ENCODE measurements at regions not wholly inside any gene's neighbourhood (a gene's known extent, or its start where the extent isn't known, plus 50 kb on each side); places are given as distances from the start of the nearest gene placed in this dataset.

DNA sequence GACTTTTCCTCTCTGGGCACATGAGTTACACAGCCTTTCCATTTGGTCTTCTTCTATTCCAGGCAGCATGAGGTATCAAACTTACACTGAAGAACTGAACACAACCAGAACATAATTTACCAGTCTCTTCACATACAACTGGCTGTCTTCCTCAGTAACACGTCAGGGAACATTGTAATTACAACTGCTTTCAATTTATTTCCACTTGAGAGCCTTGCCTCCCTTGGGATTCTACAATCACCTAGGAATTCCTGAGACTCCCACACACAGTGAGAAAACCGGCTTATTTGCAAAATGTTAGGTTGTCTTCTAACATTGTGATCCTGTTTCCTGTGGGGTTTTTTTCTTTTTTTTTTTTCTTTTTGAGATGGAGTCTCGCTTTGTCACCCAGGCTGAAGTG, 149.9 kb downstream of the TMX3 start:
- H3K9ac ChIP-seq (ENCODE audit: low read depth, low read length) = no peak overlapping the region
- no peaks in the 10 kb centered on the region for H3K27me3 ChIP-seq (ENCODE audit: control insufficient read depth, insufficient read depth, low read length)
- no peak overlapping the region for H3K4me3 ChIP-seq (ENCODE audit: low read depth, low read length)
- H3K36me3 ChIP-seq (ENCODE audit: control insufficient read depth, insufficient read depth, low read length) = no peaks in the 10 kb centered on the region
- H3K9me3 ChIP-seq (ENCODE audit: control insufficient read depth, insufficient read depth, low read length) = no peaks in the 10 kb centered on the region
- H3K4me1 ChIP-seq (ENCODE audit: control insufficient read depth, insufficient read depth, low read length) = peaks cover 10% of the 10 kb centered on the region

DNA sequence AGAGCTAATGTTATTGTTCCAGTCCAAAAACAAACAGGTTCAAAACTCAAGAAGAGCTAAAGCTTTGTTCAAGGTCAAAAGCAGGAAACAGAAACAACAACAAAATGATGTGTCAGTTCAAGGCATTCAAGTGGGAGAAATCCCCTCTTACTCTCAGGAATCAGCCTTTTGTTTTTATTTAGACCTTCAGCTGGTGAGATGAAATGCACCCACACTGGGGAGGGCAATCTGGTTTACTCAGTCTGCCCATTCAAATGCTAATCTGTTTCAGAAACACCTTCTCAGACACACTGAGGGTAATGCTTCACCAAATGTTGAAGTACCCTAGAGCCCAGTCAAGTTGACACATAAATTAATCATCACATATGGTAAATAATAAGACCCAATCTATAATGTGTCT, 150.6 kb downstream of the TMX3 start:
- no peaks in the 10 kb centered on the region for H3K36me3 ChIP-seq (ENCODE audit: control insufficient read depth, insufficient read depth, low read length)
- H3K9me3 ChIP-seq (ENCODE audit: control insufficient read depth, insufficient read depth, low read length) = no peaks in the 10 kb centered on the region
- H3K27me3 ChIP-seq (ENCODE audit: control insufficient read depth, insufficient read depth, low read length) = no peaks in the 10 kb centered on the region
- no peak overlapping the region for H3K9ac ChIP-seq (ENCODE audit: low read depth, low read length)
- no peak overlapping the region for H3K4me3 ChIP-seq (ENCODE audit: low read depth, low read length)
- H3K4me1 ChIP-seq (ENCODE audit: control insufficient read depth, insufficient read depth, low read length) = peaks cover 10% of the 10 kb centered on the region

DNA sequence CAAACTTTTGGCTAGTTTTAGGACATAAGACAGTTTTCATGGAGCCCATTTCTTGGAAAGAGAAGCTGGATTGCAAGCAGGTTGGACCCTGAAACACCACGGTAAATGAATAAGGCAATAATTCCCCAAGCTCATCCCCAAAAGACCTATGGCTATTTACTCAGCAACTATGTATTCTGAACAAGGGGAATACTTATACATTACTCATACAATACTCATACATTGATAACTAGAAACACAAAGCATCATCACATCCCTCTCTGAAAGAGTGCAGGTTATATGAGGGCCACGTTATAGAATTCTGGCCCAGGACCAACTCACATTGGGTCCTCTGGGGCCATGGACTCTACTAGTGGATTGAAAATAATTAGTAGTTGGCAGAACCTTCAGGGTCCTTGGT, 154.8 kb downstream of the TMX3 start:
- Histone ChIP-seq H3K4me3 (ENCODE audit: low read depth, low read length) (no peak overlapping the region), H3K36me3 (ENCODE audit: control insufficient read depth, insufficient read depth, low read length) (no peaks in the 10 kb centered on the region), H3K4me1 (ENCODE audit: control insufficient read depth, insufficient read depth, low read length) (peaks cover 10% of the 10 kb centered on the region), H3K9me3 (ENCODE audit: control insufficient read depth, insufficient read depth, low read length) (no peaks in the 10 kb centered on the region), H3K27me3 (ENCODE audit: control insufficient read depth, insufficient read depth, low read length) (no peaks in the 10 kb centered on the region), H3K9ac (ENCODE audit: low read depth, low read length) (no peak overlapping the region)

DNA sequence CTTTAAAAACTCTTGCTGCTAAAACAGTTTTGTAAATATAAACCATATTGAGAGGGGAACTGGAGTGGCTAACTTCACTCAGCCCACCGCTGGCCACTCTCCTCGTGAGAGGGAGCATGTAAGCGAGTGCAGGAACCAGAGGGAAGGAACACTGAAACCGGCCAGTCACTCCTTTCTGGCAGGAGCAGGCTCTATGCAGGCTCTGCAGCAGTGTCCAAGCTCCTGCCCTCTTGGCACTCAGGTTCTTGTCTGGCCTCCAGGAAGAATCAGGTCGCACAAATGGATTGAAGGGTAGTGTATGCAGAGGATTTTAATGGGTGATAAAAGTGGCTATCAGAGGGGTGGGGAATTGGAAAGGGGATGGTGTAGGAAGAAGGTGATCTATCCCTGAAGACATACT, 157.7 kb downstream of the TMX3 start:
- no peaks in the 10 kb centered on the region for H3K36me3 ChIP-seq (ENCODE audit: control insufficient read depth, insufficient read depth, low read length)
- no peak overlapping the region for H3K9ac ChIP-seq (ENCODE audit: low read depth, low read length)
- peaks cover 3% of the 10 kb centered on the region for H3K4me1 ChIP-seq (ENCODE audit: control insufficient read depth, insufficient read depth, low read length)
- no peak overlapping the region for H3K4me3 ChIP-seq (ENCODE audit: low read depth, low read length)
- H3K9me3 ChIP-seq (ENCODE audit: control insufficient read depth, insufficient read depth, low read length) = no peaks in the 10 kb centered on the region
- H3K27me3 ChIP-seq (ENCODE audit: control insufficient read depth, insufficient read depth, low read length) = no peaks in the 10 kb centered on the region

DNA sequence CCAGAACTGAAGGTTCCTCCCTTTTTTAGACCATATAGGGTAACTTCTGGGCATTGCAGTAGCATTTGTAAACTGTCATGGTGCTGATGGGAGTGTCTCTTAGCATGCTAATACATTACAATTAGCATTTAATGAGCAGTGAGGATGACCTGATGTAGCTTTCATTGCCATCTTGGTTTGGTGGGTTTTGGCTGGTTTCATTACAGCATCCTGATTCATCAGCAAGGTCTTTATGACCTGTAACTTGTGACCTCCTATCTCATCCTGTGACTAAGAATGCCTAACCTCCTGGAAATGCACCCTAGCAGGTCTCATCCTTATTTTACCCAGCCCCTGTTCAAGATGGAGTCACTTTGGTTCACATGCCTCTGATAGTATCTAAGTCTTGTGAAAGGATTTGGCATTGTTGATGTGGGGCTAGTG, 159.0 kb downstream of the TMX3 start:
- H3K4me1 ChIP-seq (ENCODE audit: control insufficient read depth, insufficient read depth, low read length) = no peaks in the 10 kb centered on the region
- H3K9ac ChIP-seq (ENCODE audit: low read depth, low read length) = no peak overlapping the region
- H3K36me3 ChIP-seq (ENCODE audit: control insufficient read depth, insufficient read depth, low read length) = no peaks in the 10 kb centered on the region
- H3K4me3 ChIP-seq (ENCODE audit: low read depth, low read length) = no peak overlapping the region
- no peaks in the 10 kb centered on the region for H3K27me3 ChIP-seq (ENCODE audit: control insufficient read depth, insufficient read depth, low read length)
- H3K9me3 ChIP-seq (ENCODE audit: control insufficient read depth, insufficient read depth, low read length) = no peaks in the 10 kb centered on the region

DNA sequence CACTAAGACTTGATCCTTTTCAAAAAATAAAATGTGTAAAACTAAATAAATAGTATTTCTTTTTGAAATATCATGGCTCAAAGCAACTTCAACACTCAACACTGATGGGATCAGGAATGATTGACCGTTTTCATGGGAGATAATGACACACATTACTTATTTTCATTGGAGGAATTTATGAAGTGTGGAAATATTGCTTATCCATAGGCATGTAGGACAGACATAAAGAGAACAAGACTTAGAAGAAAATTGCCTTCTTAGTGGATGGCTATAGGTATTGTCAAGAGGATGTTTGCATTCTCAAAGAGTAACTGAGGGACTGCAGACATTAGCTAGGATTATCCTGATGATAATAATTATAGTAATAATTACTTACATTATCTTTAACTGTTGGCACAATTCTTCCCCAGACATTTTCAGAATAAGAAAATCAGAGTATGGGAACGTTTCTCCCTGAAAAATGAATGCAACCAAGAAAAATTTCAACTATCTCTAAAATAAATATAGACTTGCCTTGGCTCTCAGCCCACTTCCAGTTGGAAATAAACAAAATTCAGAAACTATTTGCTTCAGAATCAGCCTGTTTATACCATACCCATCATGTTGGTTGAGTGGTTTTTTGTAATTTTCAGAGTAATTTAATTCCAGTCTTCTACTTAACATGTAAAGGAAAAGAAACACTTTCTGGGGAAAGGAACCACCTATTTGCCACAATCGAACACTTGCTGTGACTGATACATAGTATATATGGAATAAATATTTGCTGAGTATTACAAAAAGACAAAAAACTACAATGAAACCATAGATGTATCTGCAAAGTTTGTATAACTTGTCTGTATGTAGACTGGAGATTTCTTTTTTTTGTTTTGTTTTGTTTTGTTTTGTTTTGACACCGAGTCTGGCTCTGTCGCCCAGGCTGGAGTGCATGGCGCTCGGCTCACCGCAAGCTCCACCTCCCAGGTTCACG, 165.7 kb downstream of the TMX3 start:
- Histone ChIP-seq H3K9me3 (ENCODE audit: control insufficient read depth, insufficient read depth, low read length) (no peaks in the 10 kb centered on the region), H3K4me1 (ENCODE audit: control insufficient read depth, insufficient read depth, low read length) (no peaks in the 10 kb centered on the region), H3K4me3 (ENCODE audit: low read depth, low read length) (no peak overlapping the region), H3K9ac (ENCODE audit: low read depth, low read length) (no peak overlapping the region), H3K27me3 (ENCODE audit: control insufficient read depth, insufficient read depth, low read length) (no peaks in the 10 kb centered on the region), H3K36me3 (ENCODE audit: control insufficient read depth, insufficient read depth, low read length) (no peaks in the 10 kb centered on the region)

DNA sequence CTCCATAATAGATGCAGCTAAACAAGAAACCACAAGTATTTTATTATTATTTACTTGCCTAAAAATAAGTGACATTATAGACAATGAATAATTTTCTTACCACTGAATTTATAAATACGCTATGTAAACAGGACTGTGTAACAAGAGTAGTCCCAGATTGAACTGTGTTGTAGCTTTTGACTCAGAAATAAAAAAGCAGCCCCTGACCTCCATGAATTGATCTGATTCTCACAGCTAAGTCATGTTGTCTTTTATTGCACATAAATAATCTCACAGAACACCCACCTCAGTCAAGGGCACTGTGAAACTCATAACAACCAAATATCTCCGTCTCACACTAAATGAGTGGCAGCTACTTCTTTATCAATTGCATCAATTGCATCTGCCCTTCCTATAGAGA, 171.6 kb downstream of the TMX3 start:
- Histone ChIP-seq H3K9ac (ENCODE audit: low read depth, low read length) (no peak overlapping the region), H3K4me1 (ENCODE audit: control insufficient read depth, insufficient read depth, low read length) (no peaks in the 10 kb centered on the region), H3K9me3 (ENCODE audit: control insufficient read depth, insufficient read depth, low read length) (no peaks in the 10 kb centered on the region), H3K36me3 (ENCODE audit: control insufficient read depth, insufficient read depth, low read length) (no peaks in the 10 kb centered on the region), H3K4me3 (ENCODE audit: low read depth, low read length) (no peak overlapping the region), H3K27me3 (ENCODE audit: control insufficient read depth, insufficient read depth, low read length) (no peaks in the 10 kb centered on the region)

DNA sequence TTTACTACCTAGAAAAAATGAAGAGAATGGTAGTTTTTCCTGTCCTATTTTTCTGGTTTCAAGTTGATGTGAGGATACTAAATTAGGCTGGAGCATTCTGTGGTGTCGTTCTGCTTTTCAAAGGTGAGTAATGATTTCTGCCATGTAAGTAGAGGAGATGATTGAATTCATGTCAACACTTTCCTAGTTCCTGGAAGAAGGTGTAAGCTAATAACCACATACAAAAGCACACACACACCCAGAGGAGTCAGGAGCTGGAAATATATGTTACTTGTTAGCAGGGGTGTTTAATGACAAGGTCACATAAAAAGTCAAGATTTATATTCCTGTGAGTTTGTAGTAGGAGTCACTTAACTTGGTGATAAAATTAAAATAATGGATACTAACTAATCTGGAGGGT, 172.1 kb downstream of the TMX3 start:
- no peaks in the 10 kb centered on the region for H3K4me1 ChIP-seq (ENCODE audit: control insufficient read depth, insufficient read depth, low read length)
- no peak overlapping the region for H3K9ac ChIP-seq (ENCODE audit: low read depth, low read length)
- no peaks in the 10 kb centered on the region for H3K27me3 ChIP-seq (ENCODE audit: control insufficient read depth, insufficient read depth, low read length)
- no peak overlapping the region for H3K4me3 ChIP-seq (ENCODE audit: low read depth, low read length)
- H3K9me3 ChIP-seq (ENCODE audit: control insufficient read depth, insufficient read depth, low read length) = no peaks in the 10 kb centered on the region
- no peaks in the 10 kb centered on the region for H3K36me3 ChIP-seq (ENCODE audit: control insufficient read depth, insufficient read depth, low read length)

DNA sequence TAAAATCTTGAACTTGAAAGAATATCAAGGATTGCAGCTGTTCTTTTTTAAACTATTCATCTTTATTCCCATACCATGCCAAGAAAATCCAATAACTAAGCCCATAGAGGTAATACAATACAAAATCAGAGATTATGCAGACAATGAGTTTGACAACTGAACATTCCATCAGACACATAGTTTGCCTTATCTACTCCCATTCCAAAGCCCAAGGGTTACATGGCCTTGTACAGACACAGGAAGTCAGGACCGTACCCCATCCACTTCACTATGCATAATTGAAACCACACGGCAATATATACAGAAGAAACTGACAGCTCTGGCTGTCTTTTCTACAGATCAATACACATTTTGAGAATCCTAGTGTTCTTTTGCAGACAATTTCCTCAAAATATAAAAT, 181.3 kb downstream of the TMX3 start:
- H3K9ac ChIP-seq (ENCODE audit: low read depth, low read length) = no peak overlapping the region
- no peaks in the 10 kb centered on the region for H3K36me3 ChIP-seq (ENCODE audit: control insufficient read depth, insufficient read depth, low read length)
- no peak overlapping the region for H3K4me3 ChIP-seq (ENCODE audit: low read depth, low read length)
- H3K9me3 ChIP-seq (ENCODE audit: control insufficient read depth, insufficient read depth, low read length) = no peaks in the 10 kb centered on the region
- H3K4me1 ChIP-seq (ENCODE audit: control insufficient read depth, insufficient read depth, low read length) = no peaks in the 10 kb centered on the region
- H3K27me3 ChIP-seq (ENCODE audit: control insufficient read depth, insufficient read depth, low read length) = no peaks in the 10 kb centered on the region

DNA sequence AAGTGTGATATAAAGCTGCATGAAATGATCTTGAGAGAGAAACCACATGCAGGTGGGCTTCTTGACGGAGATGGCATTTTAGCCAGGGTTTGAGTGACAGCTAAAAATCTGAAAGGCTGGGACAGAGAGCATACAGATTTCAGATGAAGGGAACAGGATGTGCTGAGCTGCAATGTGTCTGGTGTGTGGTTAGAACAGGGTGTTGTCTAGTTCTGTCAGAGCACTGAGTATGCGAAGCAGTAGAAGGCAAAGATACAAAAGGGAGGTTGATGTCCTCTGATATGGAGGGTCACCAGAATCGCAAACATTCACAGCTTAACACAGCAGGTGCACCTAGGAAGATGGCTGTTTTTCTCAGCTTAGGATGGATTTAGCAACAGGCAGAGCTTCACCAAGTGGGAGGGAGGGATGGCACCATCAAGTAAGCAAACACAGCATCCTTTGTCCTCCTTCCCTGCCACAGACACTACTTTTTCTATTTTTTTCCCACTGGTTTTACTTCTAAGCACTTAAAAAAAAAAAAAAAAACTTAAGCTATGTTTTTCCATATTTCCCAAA, 182.5 kb downstream of the TMX3 start:
- Histone ChIP-seq H3K27me3 (ENCODE audit: control insufficient read depth, insufficient read depth, low read length) (no peaks in the 10 kb centered on the region), H3K4me1 (ENCODE audit: control insufficient read depth, insufficient read depth, low read length) (no peaks in the 10 kb centered on the region), H3K4me3 (ENCODE audit: low read depth, low read length) (no peak overlapping the region), H3K36me3 (ENCODE audit: control insufficient read depth, insufficient read depth, low read length) (no peaks in the 10 kb centered on the region), H3K9ac (ENCODE audit: low read depth, low read length) (no peak overlapping the region), H3K9me3 (ENCODE audit: control insufficient read depth, insufficient read depth, low read length) (no peaks in the 10 kb centered on the region)

DNA sequence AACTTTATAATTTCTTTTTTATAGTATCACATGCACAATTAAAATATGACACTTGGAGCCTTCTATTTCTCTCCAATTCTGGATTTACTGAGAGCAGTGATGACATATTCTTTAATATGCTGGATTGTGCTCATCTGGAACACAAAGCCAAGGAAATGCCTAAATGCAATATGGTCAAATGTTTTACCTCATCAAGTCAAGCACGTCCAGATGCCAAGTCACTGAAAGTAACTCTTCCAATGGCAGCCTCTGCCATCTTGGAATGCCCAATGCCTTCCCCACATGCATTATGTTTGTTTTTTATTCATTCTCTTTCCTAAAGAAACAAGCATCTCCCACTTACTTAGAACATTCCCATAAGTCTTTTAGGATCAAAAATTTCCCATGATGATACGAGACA, 189.8 kb downstream of the TMX3 start:
- Histone ChIP-seq H3K4me1 (ENCODE audit: control insufficient read depth, insufficient read depth, low read length) (no peaks in the 10 kb centered on the region), H3K27me3 (ENCODE audit: control insufficient read depth, insufficient read depth, low read length) (no peaks in the 10 kb centered on the region), H3K9me3 (ENCODE audit: control insufficient read depth, insufficient read depth, low read length) (no peaks in the 10 kb centered on the region), H3K9ac (ENCODE audit: low read depth, low read length) (no peak overlapping the region), H3K36me3 (ENCODE audit: control insufficient read depth, insufficient read depth, low read length) (no peaks in the 10 kb centered on the region), H3K4me3 (ENCODE audit: low read depth, low read length) (no peak overlapping the region)

DNA sequence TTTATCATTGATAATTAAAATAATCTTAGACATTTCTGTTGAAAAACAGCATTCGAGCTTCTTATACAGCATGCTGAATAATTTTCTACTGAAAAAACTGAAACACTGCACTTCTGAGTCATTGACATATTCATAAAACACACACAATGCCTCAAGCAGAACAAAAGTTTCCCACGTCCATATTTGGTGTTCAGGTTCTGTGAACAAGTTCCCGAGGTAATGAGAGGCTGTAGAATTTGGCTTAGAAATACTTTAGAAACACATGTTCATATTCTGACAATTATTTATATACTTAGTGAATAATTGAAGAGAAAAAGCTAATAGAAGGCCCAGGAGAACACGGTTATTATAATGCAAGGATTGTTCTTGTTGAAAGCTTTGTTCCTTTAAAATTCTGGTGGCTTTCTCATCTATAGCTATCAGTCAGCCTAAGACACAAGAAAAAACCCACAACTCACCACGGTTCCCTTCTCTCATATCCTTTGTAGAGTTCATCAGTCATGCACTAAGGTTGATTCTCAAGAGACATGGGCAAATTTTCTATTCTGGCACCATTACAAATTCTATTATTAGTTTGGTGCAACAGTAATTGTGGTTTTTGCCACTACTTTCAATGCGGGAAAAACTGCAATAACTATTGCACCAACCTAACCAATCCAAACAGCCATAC, 194.4 kb downstream of the TMX3 start:
- H3K27me3 ChIP-seq (ENCODE audit: control insufficient read depth, insufficient read depth, low read length) = no peaks in the 10 kb centered on the region
- H3K4me1 ChIP-seq (ENCODE audit: control insufficient read depth, insufficient read depth, low read length) = peaks cover 9% of the 10 kb centered on the region
- no peak overlapping the region for H3K9ac ChIP-seq (ENCODE audit: low read depth, low read length)
- H3K36me3 ChIP-seq (ENCODE audit: control insufficient read depth, insufficient read depth, low read length) = no peaks in the 10 kb centered on the region
- H3K9me3 ChIP-seq (ENCODE audit: control insufficient read depth, insufficient read depth, low read length) = no peaks in the 10 kb centered on the region
- H3K4me3 ChIP-seq (ENCODE audit: low read depth, low read length) = no peak overlapping the region
